Stomach (tissue), 4 donors: ENCODE measurements at regions not wholly inside any gene's neighbourhood (a gene's known extent, or its start where the extent isn't known, plus 50 kb on each side); places are given as distances from the start of the nearest gene placed in this dataset.

ENCODE experiments used
- POLR2A ChIP-seq, 4 donors: fragments of 450-650 bp; IDR thresholded peaks; one replicate each; pipeline ENCODE4 v1.6.1; 2016; ENCODE audit warnings: antibody characterized with exemption in 4 of 4, control low read depth in 2 of 4, mild to moderate bottlenecking in 1 of 4, moderate library complexity in 1 of 4
- POLR2AphosphoS5 ChIP-seq, 3 donors: sonication (generic); formaldehyde crosslinking; IDR thresholded peaks; one replicate each; pipeline ENCODE4 v1.6.1; 2016; ENCODE audit warnings: antibody characterized with exemption in 3 of 3
- TF ChIP-seq, protein P1 (sequence below), 7 experiments: fragments of 450-650 bp in 4 of 7; fragments of 200-600 bp in 3 of 7; sonication (generic) in 3 of 7; IDR thresholded peaks; one replicate each; pipeline ENCODE4 v1.5.1; 2016 to 2019; ENCODE audit warnings: antibody characterized with exemption in 7 of 7, control low read depth in 2 of 7, mild to moderate bottlenecking in 1 of 7

DNA sequence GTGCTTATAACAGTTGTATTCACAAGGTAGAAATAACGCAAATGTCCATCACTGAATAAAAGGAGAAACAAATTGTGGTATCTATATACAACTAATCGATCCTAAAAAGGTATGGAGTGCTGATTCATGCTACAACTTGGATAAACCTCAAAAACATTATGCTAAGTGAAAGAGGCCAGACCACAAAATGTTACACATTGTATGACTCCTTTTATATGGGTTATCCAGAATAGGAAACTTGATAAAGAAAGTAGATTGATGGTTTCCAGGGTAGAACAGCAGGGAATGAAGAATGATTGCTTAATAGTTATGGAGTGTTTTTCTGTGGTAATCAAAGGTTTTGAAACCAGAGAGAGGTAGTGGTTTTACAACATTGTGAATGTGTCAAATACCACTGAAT, 432.2 kb upstream of the TRIB2 start:
- TF ChIP-seq, protein P1, sequence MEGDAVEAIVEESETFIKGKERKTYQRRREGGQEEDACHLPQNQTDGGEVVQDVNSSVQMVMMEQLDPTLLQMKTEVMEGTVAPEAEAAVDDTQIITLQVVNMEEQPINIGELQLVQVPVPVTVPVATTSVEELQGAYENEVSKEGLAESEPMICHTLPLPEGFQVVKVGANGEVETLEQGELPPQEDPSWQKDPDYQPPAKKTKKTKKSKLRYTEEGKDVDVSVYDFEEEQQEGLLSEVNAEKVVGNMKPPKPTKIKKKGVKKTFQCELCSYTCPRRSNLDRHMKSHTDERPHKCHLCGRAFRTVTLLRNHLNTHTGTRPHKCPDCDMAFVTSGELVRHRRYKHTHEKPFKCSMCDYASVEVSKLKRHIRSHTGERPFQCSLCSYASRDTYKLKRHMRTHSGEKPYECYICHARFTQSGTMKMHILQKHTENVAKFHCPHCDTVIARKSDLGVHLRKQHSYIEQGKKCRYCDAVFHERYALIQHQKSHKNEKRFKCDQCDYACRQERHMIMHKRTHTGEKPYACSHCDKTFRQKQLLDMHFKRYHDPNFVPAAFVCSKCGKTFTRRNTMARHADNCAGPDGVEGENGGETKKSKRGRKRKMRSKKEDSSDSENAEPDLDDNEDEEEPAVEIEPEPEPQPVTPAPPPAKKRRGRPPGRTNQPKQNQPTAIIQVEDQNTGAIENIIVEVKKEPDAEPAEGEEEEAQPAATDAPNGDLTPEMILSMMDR (IDR thresholded peaks at IDR 0.05) = no peak
- TF ChIP-seq POLR2AphosphoS5 (IDR thresholded peaks at IDR 0.05) (no peak), POLR2A (IDR thresholded peaks at IDR 0.05) (no peak)
